Endothelial cell (in vitro differentiated cells): ENCODE measurements at regions not wholly inside any gene's neighbourhood (a gene's known extent, or its start where the extent isn't known, plus 50 kb on each side); places are given as distances from the start of the nearest gene placed in this dataset.

ENCODE experiments used
- DNase-seq: peaks from one replicate; pipeline ENCODE4 v3.0.0; 2021; ENCODE audit warnings: low spot score
- H3K27ac Mint-ChIP-seq: one replicate; pipeline ENCODE4 v1.8.0; 2021; ENCODE audit warnings: mixed read lengths, inconsistent platforms; ENCODE audit not compliant: unreplicated experiment
- H3K27me3 Mint-ChIP-seq: one replicate; pipeline ENCODE4 v1.8.0; 2021; ENCODE audit warnings: mild to moderate bottlenecking, moderate library complexity, mixed read lengths, inconsistent platforms; ENCODE audit not compliant: unreplicated experiment
- H3K36me3 Mint-ChIP-seq: one replicate; pipeline ENCODE4 v1.8.0; 2021; ENCODE audit warnings: mild to moderate bottlenecking, low read depth, mixed read lengths, inconsistent platforms; ENCODE audit not compliant: unreplicated experiment
- H3K4me1 Mint-ChIP-seq: one replicate; pipeline ENCODE4 v1.8.0; 2021; ENCODE audit warnings: mild to moderate bottlenecking, mixed read lengths, inconsistent platforms; ENCODE audit not compliant: unreplicated experiment
- H3K4me3 Mint-ChIP-seq: one replicate; pipeline ENCODE4 v1.8.0; 2021; ENCODE audit warnings: mild to moderate bottlenecking, mixed read lengths, inconsistent platforms; ENCODE audit not compliant: unreplicated experiment
- H3K9me3 Mint-ChIP-seq: one replicate; pipeline ENCODE4 v1.8.0; 2021; ENCODE audit warnings: mixed read lengths, inconsistent platforms; ENCODE audit not compliant: unreplicated experiment
- CTCF ChIP-seq: fragments of 200-600 bp; sonication (generic); IDR thresholded peaks from one replicate; pipeline ENCODE4 v1.5.0; 2021; ENCODE audit warnings: antibody characterized with exemption; ENCODE audit not compliant: unreplicated experiment

GRCh38 chr3:36302158-36302509 lies 78.2 kb upstream of the STAC start:
- Mint-ChIP-seq H3K27ac (no peak overlapping the region), H3K4me1 (peaks cover 3% of the 10 kb centered on the region), H3K27me3 (peaks cover 2% of the 10 kb centered on the region), H3K9me3 (no peaks in the 10 kb centered on the region), H3K36me3 (no peaks in the 10 kb centered on the region), H3K4me3 (no peak overlapping the region)
- no peak for DNase-seq
- TF ChIP-seq CTCF: no peak

- Mint-ChIP-seq H3K4me1 (no peaks in the 10 kb centered on the region), H3K9me3 (no peaks in the 10 kb centered on the region), H3K27me3 (peaks cover 2% of the 10 kb centered on the region), H3K4me3 (no peak overlapping the region), H3K27ac (no peak overlapping the region), H3K36me3 (no peaks in the 10 kb centered on the region)
- no peak for DNase-seq
- TF ChIP-seq CTCF: no peak
These were observed 77.7 kb upstream of the STAC start for GRCh38 chr3:36302626-36303025.

GRCh38 chr3:36303286-36303685 lies 77.0 kb upstream of the STAC start:
- Mint-ChIP-seq H3K4me3 (no peak overlapping the region), H3K36me3 (no peaks in the 10 kb centered on the region), H3K9me3 (no peaks in the 10 kb centered on the region), H3K27ac (no peak overlapping the region), H3K27me3 (peaks cover 2% of the 10 kb centered on the region), H3K4me1 (no peaks in the 10 kb centered on the region)
- DNase-seq: no peak
- no peak for TF ChIP-seq CTCF

GRCh38 chr3:36305929-36306520 lies 74.3 kb upstream of the STAC start:
- DNase-seq: no peak
- Mint-ChIP-seq H3K27ac (no peak overlapping the region), H3K36me3 (no peaks in the 10 kb centered on the region), H3K4me3 (no peak overlapping the region), H3K4me1 (no peaks in the 10 kb centered on the region), H3K27me3 (peaks cover 2% of the 10 kb centered on the region), H3K9me3 (no peaks in the 10 kb centered on the region)
- no peak for TF ChIP-seq CTCF

- Mint-ChIP-seq H3K4me3 (no peak overlapping the region), H3K27me3 (no peaks in the 10 kb centered on the region), H3K4me1 (no peaks in the 10 kb centered on the region), H3K27ac (no peak overlapping the region), H3K36me3 (no peaks in the 10 kb centered on the region), H3K9me3 (no peaks in the 10 kb centered on the region)
- TF ChIP-seq CTCF: no peak
- no peak for DNase-seq
These were observed 71.2 kb upstream of the STAC start for GRCh38 chr3:36309092-36309491.
